Right kidney (tissue), 1 donor: ENCODE measurements at regions not wholly inside any gene's neighbourhood (a gene's known extent, or its start where the extent isn't known, plus 50 kb on each side); places are given as distances from the start of the nearest gene placed in this dataset.

ENCODE experiments used
- DNase-seq: peaks from one replicate; pipeline ENCODE4 v3.0.0-alpha.2; 2016

DNA sequence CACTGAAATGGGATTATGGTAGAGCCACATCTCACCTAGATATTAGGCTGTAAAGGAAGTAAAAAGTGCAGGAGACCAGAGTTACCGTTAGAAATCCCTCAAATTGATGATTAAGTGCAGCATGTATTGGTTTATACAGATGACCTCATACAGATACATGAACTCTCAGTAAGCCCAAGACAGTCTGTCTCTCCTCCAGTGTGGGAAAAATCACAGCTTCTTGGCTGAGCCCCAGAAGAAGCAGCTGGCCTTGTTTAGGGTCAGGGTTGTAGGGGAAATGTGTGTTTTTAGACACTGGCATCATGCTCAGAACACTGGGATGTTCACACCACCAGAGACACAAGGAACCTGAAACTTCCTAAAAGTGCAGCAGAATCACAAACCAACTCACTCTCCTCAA lies 135.9 kb downstream of the KATNIP start:
- DNase-seq: no peak

- DNase-seq: no peak
These were observed 137.0 kb downstream of the KATNIP start for GRCh38 chr16:27686926-27687325.

- no peak for DNase-seq
These were observed 137.7 kb downstream of the KATNIP start for GRCh38 chr16:27687605-27688004.

GRCh38 chr16:27689711-27690110 lies 139.8 kb downstream of the KATNIP start:
- no peak for DNase-seq

GRCh38 chr16:27690608-27691007 lies 140.7 kb downstream of the KATNIP start:
- DNase-seq: no peak

DNA sequence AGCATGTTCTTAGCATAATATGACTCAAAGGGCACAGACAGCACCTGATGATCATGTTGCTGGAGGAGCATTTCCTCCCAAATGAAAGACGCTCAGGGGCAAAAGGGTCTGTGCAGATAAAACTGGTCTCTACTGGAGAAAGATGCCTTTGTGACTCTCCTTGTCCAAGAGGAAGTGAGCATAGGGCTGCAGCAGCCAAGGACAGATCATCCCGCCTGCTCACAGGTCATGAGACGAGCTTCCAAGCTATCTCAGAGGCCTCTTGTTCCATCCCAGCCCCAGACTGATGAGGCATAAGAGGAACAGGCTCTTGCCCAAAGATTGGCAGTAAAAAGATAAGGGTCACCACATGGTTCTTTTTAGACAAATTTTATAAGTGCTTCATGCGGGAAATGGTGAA lies 141.8 kb downstream of the KATNIP start:
- no peak for DNase-seq

- no peak for DNase-seq
These were observed 142.6 kb downstream of the KATNIP start for GRCh38 chr16:27692576-27692975.

DNA sequence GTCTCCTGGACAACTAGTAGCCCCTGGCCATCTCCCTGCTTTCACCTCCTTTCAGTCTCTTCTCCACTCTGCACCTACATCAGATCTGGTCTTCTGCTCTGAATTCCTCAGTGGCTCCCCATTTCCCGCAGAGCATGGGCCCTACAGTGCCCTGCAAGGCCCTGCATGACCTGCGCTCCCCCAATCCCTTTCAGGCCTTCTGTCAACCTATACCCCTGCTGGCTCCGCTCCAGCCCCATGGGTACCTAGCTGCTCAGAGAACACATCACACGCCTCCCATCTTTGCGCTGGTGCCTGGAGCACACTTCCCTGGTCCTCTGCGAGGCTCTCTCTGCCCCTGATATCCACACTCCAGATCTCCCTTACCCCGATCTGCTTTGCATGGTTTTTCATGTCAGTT lies 145.2 kb downstream of the KATNIP start:
- no peak for DNase-seq

GRCh38 chr16:27698266-27698665 lies 148.3 kb downstream of the KATNIP start:
- no peak for DNase-seq

DNA sequence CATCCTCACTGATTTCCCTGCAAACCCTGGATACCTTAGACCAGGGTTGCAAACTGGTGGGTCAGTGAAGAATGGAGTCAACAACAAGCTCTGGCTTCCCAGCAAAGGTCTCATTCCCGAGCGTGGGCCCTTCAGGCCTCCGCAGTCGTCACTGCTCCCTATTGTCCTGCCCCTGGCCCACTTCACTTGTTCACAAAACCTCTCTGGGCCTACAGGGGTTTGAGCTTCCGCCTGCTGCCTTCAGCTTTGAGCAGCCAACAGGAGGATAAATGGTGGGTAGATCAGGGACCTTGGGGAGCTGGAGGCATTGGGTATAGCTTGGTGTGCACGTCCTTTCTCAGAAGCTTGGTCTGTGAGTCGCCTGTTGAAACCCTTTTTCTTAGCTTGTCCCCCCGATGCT lies 148.8 kb downstream of the KATNIP start:
- no peak for DNase-seq

DNA sequence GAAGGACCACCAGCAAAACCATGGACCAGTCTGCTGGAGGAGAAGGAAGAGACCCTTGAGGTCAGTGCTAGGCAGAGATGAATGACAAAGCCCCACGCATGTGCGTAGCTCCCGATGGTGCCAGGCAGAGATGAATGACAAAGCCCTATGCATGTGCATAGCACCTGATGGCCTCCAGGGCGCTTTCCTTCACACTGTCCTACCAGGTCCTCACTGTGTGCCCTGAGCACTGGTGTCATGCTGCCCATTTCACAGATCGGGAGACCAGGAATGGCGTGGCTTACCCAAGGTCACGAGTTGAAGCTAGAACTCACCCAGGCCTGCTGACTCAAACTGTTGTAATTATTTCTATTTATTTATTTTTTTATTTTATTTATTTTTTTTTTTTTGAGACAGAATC lies 149.6 kb downstream of the KATNIP start:
- no peak for DNase-seq

DNA sequence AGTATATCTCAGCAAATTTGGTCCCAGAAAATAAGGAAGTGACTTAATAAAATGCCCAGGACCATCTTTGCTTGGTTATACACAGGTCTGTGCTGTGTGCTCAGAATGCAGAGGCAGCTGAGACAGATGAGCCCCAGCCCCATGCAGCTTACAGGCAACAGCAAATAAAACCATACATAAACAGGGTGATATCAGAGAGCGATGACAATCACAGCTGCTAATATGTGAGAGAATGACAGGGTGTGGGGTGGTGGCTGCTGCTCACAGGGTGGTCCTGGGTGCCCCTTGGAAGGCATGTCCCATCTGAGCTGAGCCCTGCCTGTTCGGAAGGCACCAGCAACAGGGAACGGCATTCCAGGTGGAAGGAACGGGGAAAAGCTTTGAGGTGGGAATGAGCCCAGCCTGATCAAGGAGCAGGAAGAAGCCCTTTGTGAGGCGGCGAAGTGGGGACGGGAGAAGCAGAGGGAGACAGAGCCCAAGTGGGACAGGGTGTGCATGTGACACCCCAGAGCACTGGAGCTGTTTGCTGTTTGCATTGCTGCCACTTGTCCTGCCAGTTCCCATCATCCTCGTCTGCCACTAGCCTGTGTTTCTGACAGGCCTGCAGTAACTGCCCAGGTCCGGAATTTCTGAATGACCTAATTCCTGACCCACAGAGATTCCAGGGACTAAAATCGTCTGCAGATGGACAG lies 150.5 kb downstream of the KATNIP start:
- DNase-seq: no peak

- no peak for DNase-seq
These were observed 151.4 kb downstream of the KATNIP start for GRCh38 chr16:27701381-27701780.

- no peak for DNase-seq
These were observed 153.2 kb downstream of the KATNIP start for GRCh38 chr16:27703121-27703520.

- peak; percentile 13 for DNase-seq
These were observed 153.6 kb downstream of the KATNIP start for GRCh38 chr16:27703545-27703944.

DNA sequence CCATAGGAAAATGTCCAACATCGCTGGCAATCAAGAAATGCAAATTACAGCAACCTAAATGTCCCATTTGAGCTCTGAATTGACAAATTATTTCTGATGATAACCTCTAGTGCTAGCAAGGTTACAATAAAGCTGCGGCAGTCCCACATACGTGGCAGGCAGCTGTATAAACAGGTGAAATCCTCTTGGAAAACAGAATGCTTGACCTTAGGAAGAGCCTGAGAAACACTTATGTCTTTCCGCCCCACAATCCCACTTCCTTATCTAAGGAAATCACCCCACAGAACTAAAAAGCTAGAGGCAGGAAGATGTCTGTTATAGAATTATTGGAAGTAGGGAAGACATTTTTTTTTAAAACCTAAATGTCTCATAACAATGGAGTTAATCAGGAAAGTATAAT lies 154.3 kb downstream of the KATNIP start:
- DNase-seq: no peak

- no peak for DNase-seq
These were observed 156.4 kb downstream of the KATNIP start for GRCh38 chr16:27706156-27706865.

DNA sequence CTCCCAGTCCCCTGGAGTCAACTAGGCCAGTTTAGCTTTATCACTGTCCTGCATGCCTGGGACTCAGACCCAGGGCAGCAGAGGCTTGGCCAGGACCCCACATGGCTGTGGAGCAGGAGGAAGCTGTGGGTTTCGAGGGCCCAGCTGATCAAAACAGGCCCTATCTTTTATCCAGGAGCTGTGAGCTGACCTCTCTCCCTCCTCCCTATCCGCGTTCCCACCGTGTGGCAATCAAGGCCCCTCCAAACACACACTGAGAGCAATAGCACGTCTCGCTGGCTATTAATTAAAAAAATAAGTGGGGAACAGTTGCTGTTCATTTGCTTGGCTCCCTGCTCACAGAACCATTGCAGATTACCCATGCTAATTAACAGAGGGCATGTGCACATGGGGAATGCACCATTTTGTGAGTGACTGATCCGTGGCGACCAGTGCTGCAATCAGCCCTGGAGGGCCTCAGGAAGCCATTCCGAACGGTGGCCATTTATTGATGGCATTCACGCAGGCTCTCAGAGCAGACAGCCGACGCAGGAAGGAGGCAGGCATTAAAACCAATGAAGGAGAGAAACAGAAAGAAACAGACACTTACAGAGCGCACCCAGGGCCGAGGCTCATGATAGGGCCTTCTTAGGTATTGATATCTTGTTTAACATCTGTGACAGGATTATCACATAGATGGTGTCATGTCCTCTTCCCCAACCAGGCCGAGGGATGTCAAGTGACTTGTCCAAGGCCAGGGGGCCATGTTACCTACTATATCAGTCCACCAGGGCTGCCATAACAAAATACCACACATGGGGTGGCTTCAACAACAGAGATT lies 157.1 kb downstream of the KATNIP start:
- DNase-seq: peak; percentile 52

DNA sequence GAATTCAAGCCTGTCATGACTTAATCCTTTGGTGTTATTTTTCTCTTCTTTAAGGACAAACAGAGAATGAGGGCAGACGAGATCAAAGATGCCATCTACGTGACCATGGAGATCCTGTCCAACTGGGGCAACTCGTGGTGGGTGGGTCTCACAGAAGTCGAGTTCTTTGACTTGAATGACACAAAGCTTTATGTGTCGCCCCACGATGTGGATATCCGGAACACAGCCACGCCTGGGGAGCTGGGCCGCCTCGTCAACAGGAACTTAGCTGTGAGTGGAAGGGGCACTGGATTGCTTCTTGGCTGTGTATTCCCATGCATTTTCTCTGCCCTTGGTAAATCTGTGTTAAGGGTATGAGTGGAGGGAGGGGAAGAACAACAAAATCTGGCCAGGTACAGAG lies 158.7 kb downstream of the KATNIP start:
- DNase-seq: no peak

DNA sequence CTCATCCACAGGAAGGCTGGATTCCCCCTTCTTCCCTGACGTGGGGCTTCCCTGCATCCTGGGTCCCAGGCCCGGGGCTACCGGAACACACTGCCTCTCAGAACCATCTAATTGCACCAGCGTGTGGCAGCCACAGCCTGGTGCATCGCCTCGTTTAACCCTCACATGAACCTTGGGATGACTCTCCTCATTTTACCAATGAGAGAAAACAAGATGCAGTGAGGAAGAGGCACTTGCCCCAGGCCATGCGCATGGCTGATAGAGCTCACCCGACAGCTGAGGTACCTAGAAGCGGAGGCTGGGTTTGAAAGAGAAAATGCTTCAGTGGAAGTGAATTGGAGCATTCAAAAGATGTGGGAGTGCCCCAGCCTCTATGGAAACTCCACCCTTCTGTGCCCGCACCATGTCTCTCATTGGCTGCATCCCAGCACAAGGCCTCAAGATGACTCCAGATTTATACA lies 162.3 kb downstream of the KATNIP start:
- no peak for DNase-seq

DNA sequence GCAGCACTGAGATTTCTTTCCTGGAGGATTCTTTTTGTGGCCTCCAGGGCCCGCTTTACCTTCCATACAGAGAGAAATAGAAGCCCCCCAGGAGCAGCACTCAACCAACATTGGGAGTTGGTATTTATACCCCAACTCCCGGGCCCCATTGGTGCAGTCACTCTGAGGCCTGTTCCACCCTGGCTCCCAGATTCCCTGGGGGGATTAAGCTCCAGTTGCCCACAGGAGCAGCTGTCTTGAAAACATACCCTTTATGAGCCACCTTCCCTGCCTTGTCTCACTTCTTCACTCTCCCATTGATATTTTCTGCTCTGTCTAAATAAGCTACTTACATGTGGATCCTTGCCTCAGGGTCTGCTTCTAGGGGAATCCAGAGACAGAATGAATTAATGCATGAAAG lies 167.8 kb downstream of the KATNIP start:
- DNase-seq: no peak

- no peak for DNase-seq
These were observed 168.5 kb downstream of the KATNIP start for GRCh38 chr16:27718201-27719105.
